ENCODE measurements at regions not wholly inside any gene's neighbourhood (a gene's known extent, or its start where the extent isn't known, plus 50 kb on each side); places are given as distances from the start of the nearest gene placed in this dataset.
A peak's percentile ranks its signal among the peaks of the same experiment; 100 is the strongest.

GRCh38 chr20:20797521-20798310 lies 85.3 kb upstream of the RALGAPA2 start:
- no peak overlapping the region for H3K27ac ChIP-seq (ENCODE audit: poor library complexity, severe bottlenecking)
- no peaks in the 10 kb centered on the region for H3K4me1 ChIP-seq (ENCODE audit: insufficient read depth, poor library complexity, severe bottlenecking)
- H3K4me3 ChIP-seq (ENCODE audit: severe bottlenecking): no peak overlapping the region
- H3K9me3 ChIP-seq (ENCODE audit: severe bottlenecking): no peaks in the 10 kb centered on the region
- H3K36me3 ChIP-seq (ENCODE audit: low read depth): no peaks in the 10 kb centered on the region
- H3K27me3 ChIP-seq (ENCODE audit: insufficient read depth, poor library complexity, severe bottlenecking): no peaks in the 10 kb centered on the region
- DNase-seq (ENCODE audit: low spot score) (no peak), ATAC-seq (ENCODE audit: low read depth) (no peak)
- no peak for TF ChIP-seq CTCF (IDR thresholded peaks at IDR 0.05; ENCODE audit: poor library complexity, severe bottlenecking)

GRCh38 chr20:20796766-20797440 lies 84.5 kb upstream of the RALGAPA2 start:
- Histone ChIP-seq H3K4me3 (ENCODE audit: severe bottlenecking) (no peak overlapping the region), H3K27me3 (ENCODE audit: insufficient read depth, poor library complexity, severe bottlenecking) (no peaks in the 10 kb centered on the region), H3K4me1 (ENCODE audit: insufficient read depth, poor library complexity, severe bottlenecking) (no peaks in the 10 kb centered on the region), H3K9me3 (ENCODE audit: severe bottlenecking) (no peaks in the 10 kb centered on the region), H3K27ac (ENCODE audit: poor library complexity, severe bottlenecking) (no peak overlapping the region), H3K36me3 (ENCODE audit: low read depth) (no peaks in the 10 kb centered on the region)
- no peak for DNase-seq (ENCODE audit: low spot score)
- no peak for ATAC-seq (ENCODE audit: low read depth)
- TF ChIP-seq CTCF (IDR thresholded peaks at IDR 0.05; ENCODE audit: poor library complexity, severe bottlenecking): no peak

- no peaks in the 10 kb centered on the region for H3K36me3 ChIP-seq (ENCODE audit: low read depth)
- no peaks in the 10 kb centered on the region for H3K9me3 ChIP-seq (ENCODE audit: severe bottlenecking)
- no peak overlapping the region for H3K4me3 ChIP-seq (ENCODE audit: severe bottlenecking)
- ATAC-seq (ENCODE audit: low read depth) (no peak), DNase-seq (ENCODE audit: low spot score) (no peak)
- H3K27me3 ChIP-seq (ENCODE audit: insufficient read depth, poor library complexity, severe bottlenecking): no peaks in the 10 kb centered on the region
- no peaks in the 10 kb centered on the region for H3K4me1 ChIP-seq (ENCODE audit: insufficient read depth, poor library complexity, severe bottlenecking)
- TF ChIP-seq CTCF (IDR thresholded peaks at IDR 0.05; ENCODE audit: poor library complexity, severe bottlenecking): no peak
- no peak overlapping the region for H3K27ac ChIP-seq (ENCODE audit: poor library complexity, severe bottlenecking)
Measured at GRCh38 chr20:20795721-20796120, 83.3 kb upstream of the RALGAPA2 start.

GRCh38 chr20:20795119-20795518 lies 82.7 kb upstream of the RALGAPA2 start:
- Histone ChIP-seq H3K27ac (ENCODE audit: poor library complexity, severe bottlenecking) (no peak overlapping the region), H3K36me3 (ENCODE audit: low read depth) (no peaks in the 10 kb centered on the region), H3K4me3 (ENCODE audit: severe bottlenecking) (no peak overlapping the region), H3K27me3 (ENCODE audit: insufficient read depth, poor library complexity, severe bottlenecking) (no peaks in the 10 kb centered on the region), H3K4me1 (ENCODE audit: insufficient read depth, poor library complexity, severe bottlenecking) (no peaks in the 10 kb centered on the region), H3K9me3 (ENCODE audit: severe bottlenecking) (no peaks in the 10 kb centered on the region)
- no peak for TF ChIP-seq CTCF (IDR thresholded peaks at IDR 0.05; ENCODE audit: poor library complexity, severe bottlenecking)
- ATAC-seq (ENCODE audit: low read depth) (no peak), DNase-seq (ENCODE audit: low spot score) (no peak)

GRCh38 chr20:20793591-20793990 lies 81.1 kb upstream of the RALGAPA2 start:
- no peak for DNase-seq (ENCODE audit: low spot score)
- no peak overlapping the region for H3K4me3 ChIP-seq (ENCODE audit: severe bottlenecking)
- no peak overlapping the region for H3K27ac ChIP-seq (ENCODE audit: poor library complexity, severe bottlenecking)
- H3K36me3 ChIP-seq (ENCODE audit: low read depth): no peaks in the 10 kb centered on the region
- H3K9me3 ChIP-seq (ENCODE audit: severe bottlenecking): no peaks in the 10 kb centered on the region
- no peaks in the 10 kb centered on the region for H3K27me3 ChIP-seq (ENCODE audit: insufficient read depth, poor library complexity, severe bottlenecking)
- 0 out of 3 replicates have a peak, but pooled peaks have one; percentile 16 for ATAC-seq (ENCODE audit: low read depth)
- TF ChIP-seq CTCF (IDR thresholded peaks at IDR 0.05; ENCODE audit: poor library complexity, severe bottlenecking): no peak
- no peaks in the 10 kb centered on the region for H3K4me1 ChIP-seq (ENCODE audit: insufficient read depth, poor library complexity, severe bottlenecking)
